ENCODE measurements at regions not wholly inside any gene's neighbourhood (a gene's known extent, or its start where the extent isn't known, plus 50 kb on each side); places are given as distances from the start of the nearest gene placed in this dataset.
"Not testable (repeated sequence)": the region's sequence is repeated elsewhere in the genome, so short reads cannot be mapped to it uniquely, and the experiment has no call there.

DNA sequence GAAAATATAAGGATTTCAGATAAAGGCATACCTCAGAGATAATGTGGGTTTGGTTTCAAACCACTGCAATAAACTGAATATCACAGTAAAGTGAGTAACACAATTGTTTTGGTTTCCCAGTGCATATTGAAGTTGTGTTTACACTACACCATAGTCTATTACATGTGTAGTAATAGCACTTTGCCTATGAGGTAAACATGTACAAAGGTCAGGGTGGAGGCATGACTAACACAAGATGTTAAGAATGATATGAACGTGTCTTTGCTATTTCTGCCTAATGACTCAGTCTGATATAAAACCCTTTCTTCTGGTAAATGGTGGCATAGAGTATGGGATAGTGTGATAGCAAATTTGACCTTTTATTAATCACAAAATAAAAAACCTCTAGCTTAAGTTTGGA lies 621.5 kb upstream of the ADGRL2 start:
- intact Hi-C loops (cut with micrococcal nuclease; ENCODE audit: unreplicated experiment): no loop called here
- POLR2A ChIA-PET: no interaction called here
- BruUV-seq (replicated peaks): no TSS peak
- no peak overlapping the region for H3K4me3 Mint-ChIP-seq (ENCODE audit: unreplicated experiment)
- Histone ChIP-seq H3K4me1 (no peaks in the 10 kb centered on the region), H3K36me3 (ENCODE audit: control insufficient read depth, insufficient read depth, low read length) (no peaks in the 10 kb centered on the region), H3K9me3 (no peaks in the 10 kb centered on the region), H3K4me3 (ENCODE audit: low read depth, low read length) (no peak overlapping the region), H3K27me3 (replicated peaks; ENCODE audit: control insufficient read depth, insufficient read depth, low read length) (no peaks in the 10 kb centered on the region)
- no peaks in the 10 kb centered on the region for H3K4me1 Mint-ChIP-seq (ENCODE audit: low read depth, unreplicated experiment)
- TF ChIP-seq, protein P1, sequence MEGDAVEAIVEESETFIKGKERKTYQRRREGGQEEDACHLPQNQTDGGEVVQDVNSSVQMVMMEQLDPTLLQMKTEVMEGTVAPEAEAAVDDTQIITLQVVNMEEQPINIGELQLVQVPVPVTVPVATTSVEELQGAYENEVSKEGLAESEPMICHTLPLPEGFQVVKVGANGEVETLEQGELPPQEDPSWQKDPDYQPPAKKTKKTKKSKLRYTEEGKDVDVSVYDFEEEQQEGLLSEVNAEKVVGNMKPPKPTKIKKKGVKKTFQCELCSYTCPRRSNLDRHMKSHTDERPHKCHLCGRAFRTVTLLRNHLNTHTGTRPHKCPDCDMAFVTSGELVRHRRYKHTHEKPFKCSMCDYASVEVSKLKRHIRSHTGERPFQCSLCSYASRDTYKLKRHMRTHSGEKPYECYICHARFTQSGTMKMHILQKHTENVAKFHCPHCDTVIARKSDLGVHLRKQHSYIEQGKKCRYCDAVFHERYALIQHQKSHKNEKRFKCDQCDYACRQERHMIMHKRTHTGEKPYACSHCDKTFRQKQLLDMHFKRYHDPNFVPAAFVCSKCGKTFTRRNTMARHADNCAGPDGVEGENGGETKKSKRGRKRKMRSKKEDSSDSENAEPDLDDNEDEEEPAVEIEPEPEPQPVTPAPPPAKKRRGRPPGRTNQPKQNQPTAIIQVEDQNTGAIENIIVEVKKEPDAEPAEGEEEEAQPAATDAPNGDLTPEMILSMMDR (IDR thresholded peaks at IDR 0.05; ENCODE audit: insufficient read depth in 1 of 2, low read depth in 1 of 2, low read length in 1 of 2, severe bottlenecking in 1 of 2, unreplicated experiment in 1 of 2): no peak
- no peaks in the 10 kb centered on the region for H3K36me3 Mint-ChIP-seq (ENCODE audit: insufficient read depth, unreplicated experiment)
- CTCF ChIA-PET: no interaction called here
- DNase-seq: no peak
- H3K27ac Mint-ChIP-seq (ENCODE audit: unreplicated experiment): no peak overlapping the region
- no peaks in the 10 kb centered on the region for H3K27me3 Mint-ChIP-seq (ENCODE audit: insufficient read depth, unreplicated experiment)
- H3K9me3 Mint-ChIP-seq (ENCODE audit: unreplicated experiment): no peaks in the 10 kb centered on the region

DNA sequence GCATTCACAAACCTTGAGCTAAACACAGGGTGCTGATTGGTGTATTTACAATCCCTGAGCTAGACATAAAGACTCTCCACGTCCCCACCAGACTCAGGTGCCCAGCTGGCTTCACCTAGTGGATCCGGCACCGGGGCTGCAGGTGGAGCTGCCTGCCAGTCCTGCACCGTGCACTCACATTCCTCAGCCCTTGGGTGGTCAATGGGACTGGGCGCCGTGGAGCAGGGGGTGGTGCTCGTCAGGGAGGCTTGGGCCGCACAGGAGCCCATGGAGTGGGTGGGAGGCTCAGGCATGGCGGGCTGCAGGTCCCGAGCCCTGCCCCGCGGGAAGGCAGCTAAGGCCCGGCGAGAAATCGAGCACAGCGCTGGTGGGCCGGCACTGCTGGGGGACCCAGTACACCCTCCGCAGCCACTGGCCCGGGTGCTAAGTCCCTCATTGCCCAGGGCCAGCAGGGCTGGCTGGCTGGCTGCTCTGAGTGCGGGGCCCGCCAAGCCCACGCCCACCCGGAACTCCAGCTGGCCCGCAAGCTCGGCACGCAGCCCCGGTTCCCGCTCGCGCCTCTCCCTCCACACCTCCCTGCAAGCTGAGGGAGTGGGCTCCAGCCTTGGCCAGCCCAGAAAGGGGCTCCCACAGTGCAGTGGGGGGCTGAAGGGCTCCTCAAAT lies 622.2 kb upstream of the ADGRL2 start:
- DNase-seq; intact Hi-C loops (cut with micrococcal nuclease; ENCODE audit: unreplicated experiment); CTCF ChIA-PET; H3K4me3 Mint-ChIP-seq (ENCODE audit: unreplicated experiment); H3K9me3 Mint-ChIP-seq (ENCODE audit: unreplicated experiment); H3K27me3 Mint-ChIP-seq (ENCODE audit: insufficient read depth, unreplicated experiment); H3K4me1 ChIP-seq; H3K9me3 ChIP-seq; H3K4me1 Mint-ChIP-seq (ENCODE audit: low read depth, unreplicated experiment); H3K27me3 ChIP-seq (replicated peaks; ENCODE audit: control insufficient read depth, insufficient read depth, low read length); BruUV-seq (replicated peaks); H3K4me3 ChIP-seq (ENCODE audit: low read depth, low read length); H3K36me3 ChIP-seq (ENCODE audit: control insufficient read depth, insufficient read depth, low read length); POLR2A ChIA-PET; H3K27ac Mint-ChIP-seq (ENCODE audit: unreplicated experiment); H3K36me3 Mint-ChIP-seq (ENCODE audit: insufficient read depth, unreplicated experiment): not testable (repeated sequence)

DNA sequence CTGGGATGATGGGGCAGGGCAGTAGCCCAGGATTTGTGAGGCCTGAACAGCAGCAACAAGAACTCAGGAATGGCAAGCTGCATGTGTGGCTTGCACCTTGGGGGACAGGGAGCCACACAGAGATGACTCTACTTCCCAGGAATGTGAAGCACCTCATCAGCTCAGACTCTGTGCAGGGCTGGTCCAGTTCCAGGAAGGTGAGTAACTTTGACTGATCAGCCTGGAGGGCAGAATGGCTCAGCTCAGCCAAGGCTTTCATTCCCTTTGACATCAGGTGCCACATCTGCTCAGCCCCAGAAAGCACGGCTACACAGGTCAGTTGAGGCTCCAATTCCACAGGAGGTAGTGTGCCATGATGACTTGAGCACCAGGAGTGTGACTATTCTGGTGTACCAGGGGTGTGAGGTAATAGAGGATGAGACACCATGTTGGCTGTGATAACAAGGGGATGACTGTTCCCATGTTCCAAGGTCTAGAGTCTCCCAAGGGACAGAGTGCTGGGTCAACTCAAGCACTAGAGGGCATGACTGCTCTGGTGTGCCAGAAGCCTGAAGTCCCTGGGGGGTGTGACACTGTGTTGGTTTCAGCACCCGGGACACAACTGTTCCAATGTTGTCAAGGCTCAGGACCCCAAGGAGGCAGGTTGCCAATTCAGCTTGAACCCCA lies 625.8 kb upstream of the ADGRL2 start:
- ChIA-PET CTCF (no interaction called here), POLR2A (no interaction called here)
- no peaks in the 10 kb centered on the region for H3K4me1 Mint-ChIP-seq (ENCODE audit: low read depth, unreplicated experiment)
- no peak overlapping the region for H3K27ac Mint-ChIP-seq (ENCODE audit: unreplicated experiment)
- no TSS peak for BruUV-seq (replicated peaks)
- H3K27me3 Mint-ChIP-seq (ENCODE audit: insufficient read depth, unreplicated experiment): no peaks in the 10 kb centered on the region
- no peak for DNase-seq
- no peaks in the 10 kb centered on the region for H3K27me3 ChIP-seq (replicated peaks; ENCODE audit: control insufficient read depth, insufficient read depth, low read length)
- no peaks in the 10 kb centered on the region for H3K9me3 ChIP-seq
- peaks cover 11% of the 10 kb centered on the region for H3K9me3 Mint-ChIP-seq (ENCODE audit: unreplicated experiment)
- H3K36me3 Mint-ChIP-seq (ENCODE audit: insufficient read depth, unreplicated experiment): no peaks in the 10 kb centered on the region
- no peaks in the 10 kb centered on the region for H3K4me1 ChIP-seq
- TF ChIP-seq, protein P1 (IDR thresholded peaks at IDR 0.05; ENCODE audit: insufficient read depth in 1 of 2, low read depth in 1 of 2, low read length in 1 of 2, severe bottlenecking in 1 of 2, unreplicated experiment in 1 of 2): no peak
- no peak overlapping the region for H3K4me3 Mint-ChIP-seq (ENCODE audit: unreplicated experiment)
- intact Hi-C loops (cut with micrococcal nuclease; ENCODE audit: unreplicated experiment): no loop called here
- no peak overlapping the region for H3K4me3 ChIP-seq (ENCODE audit: low read depth, low read length)
- no peaks in the 10 kb centered on the region for H3K36me3 ChIP-seq (ENCODE audit: control insufficient read depth, insufficient read depth, low read length)

All from Caco-2 (cell line).